Bone marrow (tissue), 2 donors: ENCODE measurements at regions not wholly inside any gene's neighbourhood (a gene's known extent, or its start where the extent isn't known, plus 50 kb on each side); places are given as distances from the start of the nearest gene placed in this dataset.

Experiments used
- DNase-seq, 2 donors: peaks; one replicate each; lab custom pipeline; 2025; lab: John Stamatoyannopoulos, UW

GRCh38 chr5:175805256-175806011, 65.9 kb upstream of the CPLX2 start:
- no peak for DNase-seq

- no peak for DNase-seq
These were observed 62.7 kb upstream of the CPLX2 start for GRCh38 chr5:175808711-175809110.

GRCh38 chr5:175809531-175810121, 61.8 kb upstream of the CPLX2 start:
- no peak for DNase-seq

- DNase-seq = no peak
These were observed 60.9 kb upstream of the CPLX2 start for GRCh38 chr5:175810457-175810856.

GRCh38 chr5:175811589-175811988, 59.8 kb upstream of the CPLX2 start:
- DNase-seq = no peak

- DNase-seq = no peak
These were observed 57.3 kb upstream of the CPLX2 start for GRCh38 chr5:175813943-175814630.

- DNase-seq = no peak
These were observed 56.7 kb upstream of the CPLX2 start for GRCh38 chr5:175814691-175815090.

GRCh38 chr5:175815126-175815913, 56.1 kb upstream of the CPLX2 start:
- DNase-seq = no peak

- DNase-seq = no peak
These were observed 55.0 kb upstream of the CPLX2 start for GRCh38 chr5:175816348-175816747.

- DNase-seq = no peak
These were observed 52.3 kb upstream of the CPLX2 start for GRCh38 chr5:175819090-175819425.

GRCh38 chr5:175820230-175820629, 51.1 kb upstream of the CPLX2 start:
- no peak for DNase-seq
